ENCODE measurements at regions not wholly inside any gene's neighbourhood (a gene's known extent, or its start where the extent isn't known, plus 50 kb on each side); places are given as distances from the start of the nearest gene placed in this dataset.
"Not testable (repeated sequence)": the region's sequence is repeated elsewhere in the genome, so short reads cannot be mapped to it uniquely, and the experiment has no call there.

- no peaks in the 10 kb centered on the region for H3K27me3 ChIP-seq (ENCODE audit: control insufficient read depth, insufficient read depth, low read length)
- no peak for TF ChIP-seq CTCF (IDR thresholded peaks at IDR 0.05; ENCODE audit: insufficient read depth, low read length, poor library complexity, severe bottlenecking)
- H3K4me3 ChIP-seq (ENCODE audit: low read depth, low read length), result no peak overlapping the region
These were observed 69.9 kb upstream of the ALKAL2 start for GRCh38 chr2:357811-358210.

GRCh38 chr2:356304-356703 is 68.4 kb upstream of the ALKAL2 start:
- not testable (repeated sequence) for H3K36me3 ChIP-seq (ENCODE audit: control insufficient read depth, insufficient read depth, low read length); H3K27me3 ChIP-seq (ENCODE audit: control insufficient read depth, insufficient read depth, low read length); DNase-seq (ENCODE audit: low read depth); H3K4me3 ChIP-seq (ENCODE audit: low read depth, low read length)

More at GRCh38 chr2:357811-358210, 69.9 kb upstream of the ALKAL2 start:
- H3K36me3 ChIP-seq (ENCODE audit: control insufficient read depth, insufficient read depth, low read length), result no peaks in the 10 kb centered on the region
- no peak for DNase-seq (ENCODE audit: low read depth)

- H3K4me3 ChIP-seq (ENCODE audit: low read depth, low read length), result no peak overlapping the region
- H3K36me3 ChIP-seq (ENCODE audit: control insufficient read depth, insufficient read depth, low read length), result no peaks in the 10 kb centered on the region
- no peak for DNase-seq (ENCODE audit: low read depth)
- TF ChIP-seq CTCF (IDR thresholded peaks at IDR 0.05; ENCODE audit: insufficient read depth, low read length, poor library complexity, severe bottlenecking), result no peak
- H3K27me3 ChIP-seq (ENCODE audit: control insufficient read depth, insufficient read depth, low read length), result no peaks in the 10 kb centered on the region
These were observed 67.9 kb upstream of the ALKAL2 start for GRCh38 chr2:355773-356172.

GRCh38 chr2:352696-353095 is 64.8 kb upstream of the ALKAL2 start:
- no peak overlapping the region for H3K4me3 ChIP-seq (ENCODE audit: low read depth, low read length)

GRCh38 chr2:349390-349789 is 61.5 kb upstream of the ALKAL2 start:
- Histone ChIP-seq H3K4me3 (ENCODE audit: low read depth, low read length) (no peak overlapping the region), H3K36me3 (ENCODE audit: control insufficient read depth, insufficient read depth, low read length) (no peaks in the 10 kb centered on the region), H3K27me3 (ENCODE audit: control insufficient read depth, insufficient read depth, low read length) (no peaks in the 10 kb centered on the region)
- no peak for TF ChIP-seq CTCF (IDR thresholded peaks at IDR 0.05; ENCODE audit: insufficient read depth, low read length, poor library complexity, severe bottlenecking)
- no peak for DNase-seq (ENCODE audit: low read depth)

More at GRCh38 chr2:352696-353095, 64.8 kb upstream of the ALKAL2 start:
- no peaks in the 10 kb centered on the region for H3K27me3 ChIP-seq (ENCODE audit: control insufficient read depth, insufficient read depth, low read length)
- H3K36me3 ChIP-seq (ENCODE audit: control insufficient read depth, insufficient read depth, low read length), result no peaks in the 10 kb centered on the region
- no peak for TF ChIP-seq CTCF (IDR thresholded peaks at IDR 0.05; ENCODE audit: insufficient read depth, low read length, poor library complexity, severe bottlenecking)
- DNase-seq (ENCODE audit: low read depth), result no peak

GRCh38 chr2:348361-348916 is 60.5 kb upstream of the ALKAL2 start:
- Histone ChIP-seq H3K4me3 (ENCODE audit: low read depth, low read length) (no peak overlapping the region), H3K36me3 (ENCODE audit: control insufficient read depth, insufficient read depth, low read length) (no peaks in the 10 kb centered on the region), H3K27me3 (ENCODE audit: control insufficient read depth, insufficient read depth, low read length) (no peaks in the 10 kb centered on the region)
- TF ChIP-seq CTCF (IDR thresholded peaks at IDR 0.05; ENCODE audit: insufficient read depth, low read length, poor library complexity, severe bottlenecking), result no peak
- no peak for DNase-seq (ENCODE audit: low read depth)
